GM21381 (cell line): ENCODE measurements at regions not wholly inside any gene's neighbourhood (a gene's known extent, or its start where the extent isn't known, plus 50 kb on each side); places are given as distances from the start of the nearest gene placed in this dataset.

Source experiments
- ATAC-seq: cut with Tn5 transposase; IDR thresholded peaks from one replicate; pipeline ENCODE4 v1.9.1; 2021; ENCODE audit warnings: mild to moderate bottlenecking, moderate library complexity; ENCODE audit not compliant: unreplicated experiment

DNA sequence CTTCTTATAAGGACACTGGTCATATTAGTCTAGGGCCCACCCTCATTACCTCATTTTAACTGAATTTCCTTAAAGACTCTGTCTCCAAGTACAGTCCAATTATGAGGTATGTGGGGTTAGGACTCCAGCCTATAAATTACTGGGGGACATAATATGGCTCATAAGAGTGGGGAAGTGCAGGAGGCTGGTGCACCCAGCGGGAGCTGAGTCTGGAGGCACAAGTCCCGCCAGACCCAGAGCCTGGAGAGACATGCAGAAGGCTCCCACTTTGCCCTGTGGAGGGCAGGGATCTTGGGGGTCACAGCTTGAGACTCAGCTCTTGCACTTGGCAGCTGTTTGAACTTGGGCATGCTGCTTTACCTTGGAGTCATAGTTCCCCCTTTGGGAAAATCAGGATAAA, 250.4 kb downstream of the RHOU start:
- ATAC-seq: no peak

DNA sequence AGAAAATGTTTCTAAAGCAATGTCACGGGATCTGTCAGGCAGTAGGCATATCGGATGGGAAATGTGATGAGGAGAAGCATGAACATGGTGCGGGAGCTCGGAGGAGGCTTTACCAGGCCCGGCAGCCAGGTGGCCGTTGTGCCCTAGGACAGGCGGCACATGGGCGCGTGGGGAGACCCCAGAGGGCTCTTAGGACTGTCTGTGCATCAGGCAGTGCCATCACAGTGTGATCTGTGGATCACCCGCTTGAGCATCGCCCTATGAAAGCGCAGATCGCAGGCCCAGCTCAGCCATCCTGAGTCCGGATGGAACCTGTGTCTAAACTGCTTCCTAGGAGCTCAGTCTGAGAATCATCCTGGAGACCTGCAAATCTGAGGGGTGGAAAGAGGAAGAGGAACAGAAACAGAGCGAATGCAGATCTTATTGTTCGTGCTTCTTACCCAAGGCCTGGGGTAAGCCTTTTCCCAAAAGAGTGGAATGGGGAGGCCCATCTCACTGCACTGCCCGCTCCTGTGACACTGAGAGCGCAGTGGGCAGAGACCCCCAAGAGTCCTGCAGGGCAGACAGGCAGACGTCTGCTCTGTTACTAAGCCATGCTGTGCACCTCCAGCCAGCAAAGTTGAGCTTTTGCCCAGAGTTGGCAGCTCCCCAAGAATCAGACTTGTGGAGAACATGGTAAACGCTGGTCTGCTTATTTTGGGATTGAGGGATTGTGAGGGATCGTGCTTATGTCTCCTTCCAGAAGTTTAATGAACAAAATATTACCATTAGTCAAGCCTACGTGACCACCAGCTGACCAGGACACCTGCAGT, 251.0 kb downstream of the RHOU start:
- ATAC-seq: no peak

DNA sequence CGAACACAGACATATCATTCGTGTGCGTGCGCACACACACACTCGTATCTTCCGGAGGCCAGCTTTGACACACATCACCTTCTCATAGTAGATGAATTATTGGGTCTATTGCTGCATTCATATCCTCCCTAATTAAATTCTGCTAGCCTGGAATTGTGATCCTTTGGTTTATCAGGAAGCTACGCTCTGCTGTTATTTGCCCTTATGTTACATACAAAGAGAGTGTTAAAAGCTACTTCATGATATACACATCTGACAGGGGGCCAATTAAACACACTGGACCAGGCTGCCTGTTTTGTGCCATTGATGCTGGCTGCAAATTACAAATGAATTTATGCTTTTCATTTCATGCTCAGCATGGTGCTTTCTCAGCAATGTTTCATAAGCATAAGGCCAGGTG, 252.0 kb downstream of the RHOU start:
- ATAC-seq: no peak

DNA sequence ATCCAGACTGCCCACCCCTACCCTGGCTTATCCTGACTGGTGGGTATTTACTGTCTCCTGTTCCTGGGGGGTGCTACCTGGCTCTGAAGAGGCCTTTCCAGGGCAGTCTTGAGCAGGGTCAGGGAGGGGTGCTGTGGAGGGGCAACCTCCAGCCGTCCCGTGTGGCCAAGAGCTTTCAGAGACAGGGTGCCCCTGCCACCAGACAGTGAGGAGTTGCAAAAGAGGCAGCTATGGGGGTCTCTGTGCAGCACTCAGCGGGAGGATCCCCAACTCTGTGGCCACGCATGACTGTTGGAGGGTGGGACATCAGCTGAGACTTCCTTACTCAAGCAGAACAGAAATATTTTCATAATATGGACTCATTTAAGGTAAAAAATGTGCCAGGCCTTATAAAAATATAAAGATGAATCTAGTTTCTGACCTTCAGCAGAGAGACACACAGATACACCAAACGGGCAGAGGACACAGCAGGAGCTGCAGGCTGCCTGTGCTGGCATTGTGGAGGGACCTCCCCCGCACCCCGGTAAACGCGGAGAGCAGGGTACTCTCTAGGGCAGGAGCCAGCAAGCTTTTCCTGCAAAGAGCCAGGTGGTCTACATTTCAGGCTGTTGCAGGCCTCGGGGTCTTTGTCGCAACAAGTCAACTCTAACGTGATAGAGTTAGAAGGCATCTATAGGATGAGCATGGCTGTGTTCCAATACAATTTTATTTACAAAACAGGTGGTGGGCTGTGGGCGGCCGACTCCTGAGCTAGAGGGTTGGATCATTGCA, 252.6 kb downstream of the RHOU start:
- no peak for ATAC-seq

DNA sequence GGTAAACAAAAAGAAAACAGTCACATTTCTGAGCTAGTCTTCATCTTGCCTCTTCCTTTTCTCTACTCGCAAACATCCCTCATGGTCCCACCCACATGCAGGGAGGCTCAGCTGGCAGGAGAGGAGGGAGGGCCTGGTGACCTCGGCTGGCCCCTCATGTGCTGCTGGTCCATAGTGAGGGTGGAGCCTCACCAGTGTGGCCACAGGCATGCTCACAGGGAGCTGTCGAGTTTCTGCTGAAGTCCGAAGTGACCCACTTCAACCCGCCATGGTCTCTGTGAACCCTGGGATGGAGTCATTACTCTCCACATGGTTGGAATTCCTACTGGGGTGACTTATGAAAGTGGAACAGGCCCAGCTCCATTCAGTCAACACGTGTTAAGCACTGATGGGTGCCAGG, 253.4 kb downstream of the RHOU start:
- no peak for ATAC-seq

DNA sequence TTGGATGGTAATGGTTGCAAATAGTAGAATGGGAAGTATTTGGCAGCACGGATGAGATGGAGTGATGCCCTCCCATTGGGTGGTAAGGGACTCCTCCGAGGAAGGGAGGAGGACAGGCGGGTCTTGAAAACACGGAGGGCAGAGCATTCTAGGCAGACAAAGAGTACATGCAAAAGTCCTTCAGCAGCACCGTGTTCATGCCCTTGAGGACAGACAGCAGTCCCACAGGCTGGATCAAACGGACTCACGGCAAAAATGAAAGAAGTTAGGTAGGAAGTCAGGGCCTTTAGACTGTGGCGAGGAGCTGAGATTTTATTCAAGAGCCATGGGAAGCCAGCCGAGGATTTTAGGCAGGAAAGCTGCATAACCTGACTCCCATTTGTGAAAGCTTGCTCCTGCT, 253.9 kb downstream of the RHOU start:
- no peak for ATAC-seq

DNA sequence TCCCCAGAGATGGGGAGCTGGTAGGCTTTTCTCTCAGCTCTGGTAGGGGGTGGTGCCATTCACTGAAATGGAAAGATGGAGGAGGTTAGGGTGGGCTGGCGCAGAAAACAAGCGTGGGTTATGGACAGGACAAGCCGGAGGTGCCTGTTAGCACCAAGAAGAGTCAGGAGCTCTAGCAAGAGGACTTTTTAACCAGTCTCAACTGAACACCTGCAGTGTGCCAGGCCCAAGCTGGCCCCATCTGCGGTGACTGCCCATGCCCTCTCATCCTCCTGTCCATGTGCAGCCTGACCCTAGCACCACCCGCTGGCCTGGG, 254.4 kb downstream of the RHOU start:
- ATAC-seq: no peak

DNA sequence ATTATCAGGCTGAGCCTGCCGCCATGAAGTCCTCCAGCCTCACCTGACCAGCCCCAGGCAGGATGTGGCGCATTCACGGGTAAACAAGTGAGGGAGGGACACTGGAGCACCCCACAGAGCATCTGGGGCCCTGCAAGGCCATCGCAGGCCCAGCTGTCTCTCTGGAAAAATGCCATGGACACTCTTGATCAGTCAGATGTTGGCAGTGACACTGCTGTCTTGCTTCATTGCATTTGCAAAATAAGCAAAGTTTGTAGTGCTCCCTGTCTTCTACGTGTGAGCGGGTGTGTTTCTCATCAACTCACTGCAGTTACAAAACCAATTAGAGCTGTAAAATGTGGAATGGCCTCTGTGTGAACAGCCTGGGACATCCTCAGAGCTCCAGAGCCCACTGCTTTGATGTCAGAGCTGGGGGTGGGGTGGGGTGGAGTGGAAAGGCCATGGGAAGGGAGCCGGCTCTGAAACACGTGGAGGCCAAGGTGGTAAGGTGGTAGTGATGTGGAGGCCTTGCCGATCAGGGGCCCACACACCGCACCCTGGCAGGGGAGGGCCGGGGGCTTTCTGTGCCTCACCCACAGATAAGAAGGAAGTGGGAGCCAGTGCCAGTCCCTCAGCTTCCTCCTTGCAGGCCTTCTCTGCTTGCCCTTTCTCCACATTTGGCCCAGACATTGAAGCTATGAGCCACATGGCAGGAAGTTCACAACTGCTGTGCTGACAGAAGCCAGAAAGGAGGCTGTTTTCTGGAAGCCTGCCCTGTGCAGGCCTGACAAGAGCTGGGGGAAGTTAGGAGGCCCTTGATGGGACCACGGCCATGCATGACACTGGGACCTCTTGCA, 254.9 kb downstream of the RHOU start:
- ATAC-seq: no peak

DNA sequence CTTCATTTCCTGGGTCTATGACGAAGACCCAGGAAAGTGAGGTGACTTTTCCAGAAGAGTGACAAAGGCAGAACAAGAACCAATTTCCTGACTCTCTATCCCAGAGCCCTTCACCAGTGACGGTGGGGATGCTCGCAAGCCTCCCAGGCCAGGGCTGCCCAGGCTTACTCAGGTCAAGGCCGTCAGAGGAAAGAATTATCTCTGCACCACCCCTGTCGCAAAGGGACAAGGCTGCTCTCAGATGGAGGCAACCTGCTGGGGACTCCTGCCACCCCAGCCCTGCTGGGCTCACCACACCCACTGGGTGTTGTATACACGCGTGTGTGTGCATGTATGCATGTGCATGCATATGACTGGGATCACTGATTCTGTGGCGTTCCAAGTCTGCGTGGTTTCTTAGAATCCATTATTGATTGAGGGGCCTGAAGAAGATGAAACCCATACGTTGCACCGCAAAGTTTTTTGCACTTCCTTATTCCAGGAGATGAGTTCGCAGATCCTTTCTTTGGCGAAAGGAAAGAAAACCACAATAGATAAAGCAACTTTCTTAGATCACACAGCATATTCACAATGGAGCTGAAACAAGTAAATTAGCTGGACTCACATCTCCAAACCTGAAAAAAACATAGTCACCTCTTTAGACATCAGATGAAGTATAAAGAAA, 255.8 kb downstream of the RHOU start:
- ATAC-seq: no peak

DNA sequence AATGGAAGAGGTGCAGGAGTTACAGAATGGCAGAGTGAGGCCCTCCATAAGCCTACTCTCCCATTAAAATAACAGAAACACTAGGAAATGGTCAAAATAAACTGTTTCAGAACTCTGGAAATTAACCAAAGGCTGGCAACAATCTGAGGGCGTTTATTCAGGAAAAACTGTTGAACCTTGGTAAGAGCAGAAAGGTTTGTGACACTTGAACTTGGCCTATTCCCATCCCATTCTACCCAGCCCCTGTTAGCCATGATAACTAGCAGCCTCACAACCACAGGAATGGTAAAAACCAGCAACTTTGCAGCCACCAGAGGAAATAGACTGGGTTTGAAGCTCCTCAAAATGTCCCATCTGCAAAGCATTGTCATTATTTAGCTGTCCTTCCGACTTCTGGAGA, 256.8 kb downstream of the RHOU start:
- ATAC-seq: no peak

DNA sequence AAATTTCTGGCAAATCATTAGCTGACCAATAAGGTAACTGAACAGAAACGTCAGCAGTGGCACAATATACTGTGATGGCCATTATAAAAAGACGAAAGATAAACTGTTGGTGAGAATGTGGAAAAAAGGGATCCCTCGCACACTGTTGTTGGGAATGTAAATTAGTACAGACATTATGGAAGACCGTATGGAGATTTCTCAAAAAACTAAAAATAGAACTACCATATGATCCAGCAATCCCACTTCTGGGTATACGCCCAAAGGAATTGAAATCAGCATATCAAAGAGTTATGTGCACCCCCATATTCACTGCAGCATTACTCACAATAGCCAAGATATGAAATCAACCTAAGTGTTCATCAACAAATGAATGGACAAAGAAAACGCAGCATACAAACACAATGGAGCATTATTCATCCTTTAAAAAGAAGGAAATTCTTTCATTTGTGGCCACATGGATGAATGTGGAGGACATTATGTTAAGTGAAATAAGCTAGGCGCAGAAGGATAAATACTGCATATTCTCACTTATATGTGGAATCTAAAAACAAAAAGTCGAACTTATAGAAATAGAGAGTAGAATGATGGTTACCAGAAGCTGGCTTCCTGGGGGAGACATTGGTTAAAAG, 257.7 kb downstream of the RHOU start:
- no peak for ATAC-seq

DNA sequence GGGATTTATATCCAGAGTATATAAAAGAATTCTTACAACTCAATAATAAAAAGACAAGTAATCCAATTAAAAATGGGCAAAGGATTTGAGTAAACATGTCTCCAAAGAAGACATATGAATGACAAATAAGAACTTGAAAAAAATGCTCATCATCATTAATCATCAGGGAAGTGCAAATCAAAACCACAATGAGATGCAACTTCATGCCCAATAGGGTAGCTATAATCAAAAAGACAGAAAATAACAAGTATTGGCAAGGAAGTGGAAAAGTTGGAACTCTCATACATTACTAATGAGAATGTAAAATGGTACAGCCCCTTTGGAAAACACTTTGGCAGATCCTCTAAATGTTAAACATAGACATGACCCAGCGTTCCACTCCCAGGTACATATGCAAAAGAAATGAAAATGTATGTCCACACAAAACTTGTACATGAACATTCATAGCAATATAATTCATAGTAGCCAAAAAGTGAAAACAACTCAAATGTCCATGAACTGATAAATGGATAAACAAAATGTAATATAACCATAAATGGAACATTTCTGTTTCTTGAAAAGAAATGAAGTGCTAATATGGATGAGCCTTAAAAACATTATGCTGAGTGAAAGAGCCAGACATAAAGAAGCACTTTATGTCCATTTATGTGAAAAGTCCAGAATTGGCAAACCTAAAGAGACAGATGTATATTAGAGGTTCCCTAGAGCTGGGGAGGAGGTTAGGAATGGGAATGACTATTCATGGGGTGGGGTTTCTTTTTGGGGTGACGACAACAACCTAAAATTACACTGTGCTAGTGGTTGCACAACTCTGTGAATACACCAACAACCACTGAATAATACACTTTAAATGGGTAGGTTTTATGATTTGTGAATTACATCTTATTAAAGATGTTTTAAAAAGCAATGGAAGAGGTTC, 259.7 kb downstream of the RHOU start:
- ATAC-seq: no peak

DNA sequence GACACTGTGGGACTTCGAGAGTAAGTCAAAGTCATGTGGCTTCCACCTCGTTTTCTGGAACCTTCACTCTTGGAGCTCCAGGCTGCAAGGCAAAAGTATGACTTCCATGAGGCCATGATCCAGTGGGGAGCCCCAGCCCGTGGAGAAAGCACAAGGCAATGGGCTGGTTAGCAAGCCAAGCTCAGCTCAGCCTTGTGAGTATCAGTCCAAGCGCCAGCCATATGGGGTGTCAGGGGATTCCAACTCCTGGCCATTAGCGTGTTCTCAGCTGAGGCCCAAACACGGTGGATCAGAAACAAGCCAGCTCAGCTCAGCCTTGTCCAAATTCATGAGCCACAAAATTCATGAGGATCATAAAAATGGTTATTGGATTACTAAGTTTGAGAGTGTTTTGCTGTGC, 261.0 kb downstream of the RHOU start:
- ATAC-seq: no peak

DNA sequence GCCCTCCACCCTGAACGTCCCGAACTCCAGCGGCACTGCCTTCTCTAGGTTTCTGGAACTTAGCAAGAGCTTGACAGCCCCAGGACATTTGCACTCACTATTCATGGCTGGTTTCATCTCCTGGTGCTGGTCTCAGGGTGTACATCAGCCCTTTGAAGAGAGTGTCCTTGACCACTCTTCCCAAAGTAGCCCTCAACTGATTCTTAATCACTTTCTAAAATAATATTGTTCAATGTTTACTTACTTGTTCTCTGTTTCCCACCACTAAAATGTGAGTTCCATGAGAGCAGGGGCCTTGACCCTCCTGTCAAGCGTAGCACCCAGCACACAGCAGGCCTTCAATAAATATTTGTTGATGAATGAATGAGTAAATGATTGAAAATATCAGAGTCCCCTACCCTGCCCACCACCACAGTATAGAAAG, 262.5 kb downstream of the RHOU start:
- ATAC-seq: no peak

DNA sequence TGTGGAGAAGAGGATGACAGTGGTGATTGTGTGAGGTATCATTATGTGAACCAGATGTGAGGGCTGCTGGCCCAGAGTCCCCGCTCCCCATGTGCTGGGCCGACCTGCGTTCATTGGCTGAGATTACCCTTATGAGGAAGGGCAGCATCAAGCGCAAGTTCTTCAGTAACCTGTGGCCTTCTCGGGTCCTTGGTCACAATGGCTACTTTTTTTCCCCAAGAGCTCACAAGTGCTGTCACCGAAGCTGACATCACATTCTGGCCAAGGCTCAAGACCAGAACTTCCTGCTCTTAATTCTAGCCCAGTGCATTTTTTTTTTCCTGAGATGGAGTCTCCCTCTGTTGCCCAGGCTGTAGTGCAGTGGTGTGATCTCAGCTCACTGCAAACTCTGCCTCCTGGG, 262.9 kb downstream of the RHOU start:
- ATAC-seq: no peak

DNA sequence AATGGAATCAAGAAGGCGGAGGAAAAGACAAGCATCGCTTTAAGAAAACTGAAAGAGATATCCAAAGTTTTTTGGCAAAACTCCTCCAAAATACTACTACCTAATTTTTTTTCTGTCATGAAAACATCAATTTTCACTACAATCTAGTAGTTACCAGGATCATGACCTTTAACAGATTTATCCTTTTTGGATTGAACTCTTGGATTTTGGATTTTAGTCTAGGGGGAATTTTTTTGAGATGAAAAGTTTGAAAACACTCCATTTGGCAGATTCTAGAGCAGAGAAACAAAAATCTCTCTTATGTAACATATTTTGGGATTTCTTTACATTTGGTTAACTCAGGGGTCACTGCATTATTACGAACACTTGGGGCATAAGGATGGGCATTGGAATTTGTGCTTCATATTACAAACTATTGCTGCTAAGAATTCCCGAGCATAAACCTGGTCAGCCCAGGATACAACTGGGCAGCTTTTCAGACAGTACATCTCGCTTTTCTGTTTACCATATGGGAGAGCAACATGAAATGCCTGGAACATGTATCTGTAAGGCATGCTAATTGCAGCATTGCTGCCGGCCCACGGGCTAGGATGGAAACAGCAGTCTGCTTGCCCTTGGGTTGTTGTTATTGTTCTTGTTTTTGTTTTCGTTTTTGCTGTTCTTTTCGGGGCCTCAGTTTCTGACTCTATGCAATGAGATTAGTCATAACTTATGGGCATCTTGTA, 264.3 kb downstream of the RHOU start:
- ATAC-seq: no peak

DNA sequence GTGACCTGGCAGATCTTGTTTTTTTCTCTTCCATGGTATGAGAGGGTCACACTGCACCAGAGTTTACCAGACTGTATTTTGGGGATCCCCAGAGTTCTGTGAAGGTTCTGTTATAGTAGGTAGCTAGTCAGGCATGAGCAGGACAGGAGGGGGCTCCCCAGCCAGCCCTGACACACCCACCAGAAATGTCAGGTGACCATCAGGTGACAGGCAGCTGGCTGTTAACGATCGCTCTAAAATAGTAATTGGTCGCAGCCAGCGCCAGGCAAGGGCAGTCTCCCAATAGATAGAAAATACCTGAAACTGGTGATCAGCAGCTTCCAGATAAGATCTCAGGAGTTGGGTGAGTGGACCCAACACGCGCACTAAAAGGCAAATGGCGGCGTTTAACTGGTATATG, 264.9 kb downstream of the RHOU start:
- no peak for ATAC-seq

DNA sequence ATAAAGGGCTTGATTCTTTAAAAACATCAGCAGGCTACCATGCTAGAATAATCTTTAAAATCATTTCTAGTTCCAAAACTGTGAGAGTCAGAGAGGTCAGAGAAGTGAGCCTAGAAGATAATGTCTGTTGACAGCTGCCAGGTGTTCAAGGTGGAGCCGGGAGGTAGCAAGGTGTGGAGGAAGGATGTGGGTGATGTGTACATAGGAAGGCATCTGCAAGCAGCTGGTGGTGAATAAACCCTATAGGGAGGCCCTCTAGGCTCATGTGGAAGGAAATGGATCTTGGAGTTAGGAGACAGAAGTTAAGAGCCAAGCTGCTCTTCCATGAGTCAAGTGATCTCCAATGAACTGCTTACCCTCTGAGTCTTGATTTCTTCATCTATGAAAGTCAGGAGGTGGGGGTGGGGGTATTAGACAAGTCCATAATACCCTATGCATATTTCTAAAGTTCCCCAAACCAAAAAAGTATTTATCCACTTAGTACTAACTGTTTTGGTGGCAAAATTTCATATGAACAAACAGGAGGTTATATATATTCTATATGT, 266.3 kb downstream of the RHOU start:
- no peak for ATAC-seq

DNA sequence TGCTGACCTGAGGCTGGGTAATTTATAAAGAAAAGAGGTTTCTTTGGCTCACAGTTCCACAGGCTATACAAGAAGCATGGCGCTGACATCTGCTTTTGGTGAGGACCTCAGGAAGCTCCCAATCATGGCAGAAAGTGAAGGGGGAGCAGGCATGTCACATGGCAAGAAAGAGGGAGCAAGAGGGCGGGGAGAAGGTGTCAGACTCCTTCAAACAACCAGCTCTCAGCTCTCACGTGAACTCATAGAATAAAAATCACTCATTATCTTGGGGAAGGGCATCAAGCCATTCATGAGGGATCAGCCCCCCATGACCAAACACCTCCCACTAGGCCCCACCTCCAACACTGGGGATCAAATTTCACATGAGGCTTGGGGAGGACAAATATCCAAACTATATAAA, 266.8 kb downstream of the RHOU start:
- ATAC-seq: no peak
